RKO (cell line): ENCODE measurements at regions not wholly inside any gene's neighbourhood (a gene's known extent, or its start where the extent isn't known, plus 50 kb on each side); places are given as distances from the start of the nearest gene placed in this dataset.
"Not testable (repeated sequence)": the region's sequence is repeated elsewhere in the genome, so short reads cannot be mapped to it uniquely, and the experiment has no call there.

Experiments
- DNase-seq: peaks from one replicate; pipeline ENCODE4 v3.0.0-alpha.2; 2016; ENCODE audit warnings: low spot score

GRCh38 chr3:174457758-174458157 lies 401.4 kb upstream of the NAALADL2 start:
- DNase-seq = no peak

- no peak for DNase-seq
These were observed 398.3 kb upstream of the NAALADL2 start for GRCh38 chr3:174460831-174461230.

- no peak for DNase-seq
These were observed 396.2 kb upstream of the NAALADL2 start for GRCh38 chr3:174462916-174463315.

- no peak for DNase-seq
These were observed 394.0 kb upstream of the NAALADL2 start for GRCh38 chr3:174465177-174465576.

GRCh38 chr3:174466471-174467054 lies 392.6 kb upstream of the NAALADL2 start:
- no peak for DNase-seq

- no peak for DNase-seq
These were observed 381.6 kb upstream of the NAALADL2 start for GRCh38 chr3:174477491-174477890.

- DNase-seq = no peak
These were observed 378.4 kb upstream of the NAALADL2 start for GRCh38 chr3:174480767-174481166.

- DNase-seq = no peak
These were observed 376.6 kb upstream of the NAALADL2 start for GRCh38 chr3:174482541-174482940.

- DNase-seq = no peak
These were observed 375.9 kb upstream of the NAALADL2 start for GRCh38 chr3:174483254-174483653.

- DNase-seq = not testable (repeated sequence)
These were observed 375.3 kb upstream of the NAALADL2 start for GRCh38 chr3:174483856-174484255.

GRCh38 chr3:174488527-174488926 lies 370.6 kb upstream of the NAALADL2 start:
- no peak for DNase-seq

GRCh38 chr3:174495311-174495710 lies 363.8 kb upstream of the NAALADL2 start:
- DNase-seq = no peak

GRCh38 chr3:174495928-174496327 lies 363.2 kb upstream of the NAALADL2 start:
- DNase-seq = no peak

GRCh38 chr3:174498638-174499037 lies 360.5 kb upstream of the NAALADL2 start:
- DNase-seq = no peak

- DNase-seq = no peak
These were observed 353.9 kb upstream of the NAALADL2 start for GRCh38 chr3:174505266-174505665.

- DNase-seq = no peak
These were observed 334.9 kb upstream of the NAALADL2 start for GRCh38 chr3:174524203-174524602.

- DNase-seq = no peak
These were observed 329.8 kb upstream of the NAALADL2 start for GRCh38 chr3:174529298-174529697.

- no peak for DNase-seq
These were observed 327.7 kb upstream of the NAALADL2 start for GRCh38 chr3:174531262-174531982.

GRCh38 chr3:174532216-174532615 lies 326.9 kb upstream of the NAALADL2 start:
- DNase-seq = no peak

GRCh38 chr3:174532776-174533175 lies 326.4 kb upstream of the NAALADL2 start:
- no peak for DNase-seq

- no peak for DNase-seq
These were observed 325.8 kb upstream of the NAALADL2 start for GRCh38 chr3:174533286-174533685.

GRCh38 chr3:174536319-174536718 lies 322.8 kb upstream of the NAALADL2 start:
- no peak for DNase-seq

GRCh38 chr3:174538151-174538550 lies 321.0 kb upstream of the NAALADL2 start:
- DNase-seq = no peak
